Epithelial cell of esophagus (primary cell): ENCODE measurements at regions not wholly inside any gene's neighbourhood (a gene's known extent, or its start where the extent isn't known, plus 50 kb on each side); places are given as distances from the start of the nearest gene placed in this dataset.
"Not testable (repeated sequence)": the region's sequence is repeated elsewhere in the genome, so short reads cannot be mapped to it uniquely, and the experiment has no call there.

ENCODE experiments used
- DNase-seq: peaks from one replicate; pipeline ENCODE4 v3.0.0; 2010; ENCODE audit warnings: low read depth
- H3K4me3 ChIP-seq: 2 replicates; pipeline ENCODE4 v1.5.1; 2011; ENCODE audit warnings: mild to moderate bottlenecking, low read length, control low read depth
- TF ChIP-seq, protein P1 (sequence below): IDR thresholded peaks from 2 replicates; pipeline ENCODE4 v1.5.1; 2011; ENCODE audit warnings: low read depth, mild to moderate bottlenecking, low read length, control low read depth, inconsistent platforms; ENCODE audit not compliant: insufficient read depth; ENCODE audit errors: missing control alignments

DNA sequence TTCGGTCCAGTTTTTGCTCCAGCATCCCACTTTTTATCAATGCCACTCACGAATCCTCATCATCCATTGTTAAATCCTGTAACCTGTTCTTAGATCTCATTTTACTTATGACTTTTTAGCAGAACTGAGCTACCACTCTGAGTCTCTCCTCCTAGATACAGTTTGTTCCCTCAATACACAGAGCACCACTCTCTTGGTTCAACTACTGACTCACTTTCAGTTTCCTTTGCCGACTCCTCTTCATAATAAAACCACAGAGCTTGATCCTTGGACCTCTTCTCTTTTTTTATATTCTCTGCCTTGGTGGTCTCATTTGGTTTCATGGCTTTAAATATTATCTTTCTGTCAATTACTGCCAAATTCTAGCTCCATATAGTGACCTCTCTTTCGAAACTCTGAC lies 150.3 kb downstream of the SLITRK5 start:
- no peak for DNase-seq
- H3K4me3 ChIP-seq: no peak overlapping the region
- TF ChIP-seq, protein P1, sequence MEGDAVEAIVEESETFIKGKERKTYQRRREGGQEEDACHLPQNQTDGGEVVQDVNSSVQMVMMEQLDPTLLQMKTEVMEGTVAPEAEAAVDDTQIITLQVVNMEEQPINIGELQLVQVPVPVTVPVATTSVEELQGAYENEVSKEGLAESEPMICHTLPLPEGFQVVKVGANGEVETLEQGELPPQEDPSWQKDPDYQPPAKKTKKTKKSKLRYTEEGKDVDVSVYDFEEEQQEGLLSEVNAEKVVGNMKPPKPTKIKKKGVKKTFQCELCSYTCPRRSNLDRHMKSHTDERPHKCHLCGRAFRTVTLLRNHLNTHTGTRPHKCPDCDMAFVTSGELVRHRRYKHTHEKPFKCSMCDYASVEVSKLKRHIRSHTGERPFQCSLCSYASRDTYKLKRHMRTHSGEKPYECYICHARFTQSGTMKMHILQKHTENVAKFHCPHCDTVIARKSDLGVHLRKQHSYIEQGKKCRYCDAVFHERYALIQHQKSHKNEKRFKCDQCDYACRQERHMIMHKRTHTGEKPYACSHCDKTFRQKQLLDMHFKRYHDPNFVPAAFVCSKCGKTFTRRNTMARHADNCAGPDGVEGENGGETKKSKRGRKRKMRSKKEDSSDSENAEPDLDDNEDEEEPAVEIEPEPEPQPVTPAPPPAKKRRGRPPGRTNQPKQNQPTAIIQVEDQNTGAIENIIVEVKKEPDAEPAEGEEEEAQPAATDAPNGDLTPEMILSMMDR: no peak

DNA sequence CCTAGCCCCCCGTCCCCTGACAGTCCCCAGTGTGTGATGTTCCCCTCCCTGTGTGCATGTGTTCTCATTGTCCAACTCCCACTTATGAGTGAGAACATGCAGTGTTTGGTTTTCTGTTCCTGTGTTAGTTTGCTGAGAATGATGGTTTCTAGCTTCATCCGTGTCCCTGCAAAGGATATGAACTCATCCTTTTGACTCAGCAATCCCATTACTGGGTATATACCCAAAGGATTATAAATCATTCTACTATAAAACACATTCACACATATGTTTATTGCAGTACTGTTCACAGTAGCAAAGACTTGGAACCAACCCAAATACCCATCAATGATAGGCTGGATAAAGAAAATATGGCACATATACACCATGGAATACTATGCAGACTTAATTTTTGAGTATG lies 155.1 kb downstream of the SLITRK5 start:
- not testable (repeated sequence) for DNase-seq, H3K4me3 ChIP-seq

DNA sequence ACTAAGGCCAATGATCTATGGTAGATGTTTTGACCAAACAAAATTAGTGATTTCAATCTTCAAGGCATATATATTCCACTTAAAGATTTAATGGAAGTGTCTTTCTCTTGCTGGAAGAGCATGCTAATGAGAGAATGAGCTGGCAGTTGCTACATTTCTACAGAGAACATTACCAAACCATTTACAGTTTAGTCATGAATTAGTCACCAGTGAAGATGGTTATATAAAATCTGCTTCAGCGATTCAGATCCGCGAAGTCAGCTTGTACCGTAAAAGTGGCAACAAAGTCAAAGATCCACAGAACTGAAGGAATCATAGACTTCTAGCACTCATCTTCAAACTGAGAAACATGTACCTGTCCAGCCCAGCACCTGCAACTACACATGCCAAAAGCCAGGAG lies 156.3 kb downstream of the SLITRK5 start:
- no peak overlapping the region for H3K4me3 ChIP-seq
- TF ChIP-seq, protein P1: no peak
- DNase-seq: peak; percentile 67

DNA sequence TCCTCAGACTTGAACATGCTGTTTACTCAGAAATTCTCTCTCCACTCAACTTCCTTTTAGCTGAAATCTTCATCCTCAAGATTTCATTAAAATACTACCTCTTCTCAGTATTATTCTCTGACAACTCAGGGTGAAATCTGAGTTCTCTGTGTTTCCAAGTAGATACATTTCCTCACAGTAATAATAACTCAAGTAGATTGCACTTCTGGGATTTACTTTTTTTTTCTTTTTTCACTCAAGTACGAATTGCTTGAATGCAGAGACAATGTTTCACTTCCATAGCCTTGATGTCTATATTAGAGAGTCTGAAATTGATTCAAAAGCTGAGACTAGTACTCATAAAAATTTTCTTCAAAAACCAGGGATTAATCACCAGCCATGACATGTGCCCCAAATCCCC lies 166.4 kb downstream of the SLITRK5 start:
- no peak for DNase-seq
- TF ChIP-seq, protein P1: no peak
- no peak overlapping the region for H3K4me3 ChIP-seq

DNA sequence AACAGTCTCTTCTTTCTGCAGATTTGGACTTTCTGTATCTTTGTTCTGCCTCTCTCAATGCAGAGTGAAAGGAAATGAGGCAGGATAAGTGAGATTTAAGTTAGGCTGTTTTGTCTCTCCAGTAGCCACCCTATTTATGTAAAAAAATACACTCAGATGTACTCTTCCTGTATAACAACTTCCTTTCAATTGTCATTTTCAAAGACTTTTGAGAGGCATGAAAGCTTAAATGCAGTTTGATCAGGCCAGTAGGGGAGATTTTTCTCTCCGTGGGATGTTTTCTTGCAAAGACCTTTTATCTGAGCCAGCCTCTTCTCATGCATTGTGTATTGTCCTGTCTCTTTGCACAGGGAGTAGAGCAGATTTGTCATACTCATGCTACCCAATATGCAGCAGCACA lies 166.8 kb downstream of the SLITRK5 start:
- no peak for DNase-seq
- no peak overlapping the region for H3K4me3 ChIP-seq
- TF ChIP-seq, protein P1: no peak

DNA sequence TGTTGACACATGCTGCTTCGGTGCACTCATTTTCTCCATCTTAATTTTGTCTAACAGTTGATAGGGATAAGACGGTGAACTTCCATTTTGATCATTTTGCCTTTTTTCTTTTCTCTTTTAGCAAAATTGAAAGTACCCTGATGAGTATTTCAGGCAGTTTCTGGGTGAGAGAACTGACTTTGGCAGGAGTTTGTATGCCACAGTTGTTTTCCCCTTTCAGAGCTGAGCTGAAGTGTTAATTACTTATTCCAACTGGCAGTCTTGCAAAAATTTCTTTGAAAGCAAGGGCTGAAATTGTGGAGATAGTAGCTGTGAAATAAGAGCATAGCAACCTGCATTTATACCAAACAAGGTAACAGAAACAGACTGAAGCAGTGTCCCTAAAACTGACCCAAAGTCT lies 180.2 kb downstream of the SLITRK5 start:
- H3K4me3 ChIP-seq: no peak overlapping the region
- TF ChIP-seq, protein P1: no peak
- DNase-seq: no peak

DNA sequence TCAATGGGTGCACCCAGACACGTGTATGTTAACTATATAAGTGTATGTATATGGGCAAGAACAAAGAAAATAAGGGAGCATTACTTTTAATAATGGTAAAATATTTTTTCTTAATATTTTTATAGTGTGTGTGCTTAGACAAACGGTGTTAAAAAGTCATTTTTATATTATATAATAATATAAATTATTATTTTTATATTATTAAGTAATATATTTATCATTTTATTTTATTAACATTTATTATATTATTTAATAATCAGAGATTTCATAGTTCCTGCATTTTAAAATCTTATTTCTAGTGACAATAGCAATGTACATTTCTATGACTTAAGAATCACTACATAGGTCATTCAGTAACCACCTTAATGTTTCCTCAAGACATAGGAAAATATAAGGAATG lies 184.4 kb downstream of the SLITRK5 start:
- no peak overlapping the region for H3K4me3 ChIP-seq
- TF ChIP-seq, protein P1: no peak
- DNase-seq: no peak

DNA sequence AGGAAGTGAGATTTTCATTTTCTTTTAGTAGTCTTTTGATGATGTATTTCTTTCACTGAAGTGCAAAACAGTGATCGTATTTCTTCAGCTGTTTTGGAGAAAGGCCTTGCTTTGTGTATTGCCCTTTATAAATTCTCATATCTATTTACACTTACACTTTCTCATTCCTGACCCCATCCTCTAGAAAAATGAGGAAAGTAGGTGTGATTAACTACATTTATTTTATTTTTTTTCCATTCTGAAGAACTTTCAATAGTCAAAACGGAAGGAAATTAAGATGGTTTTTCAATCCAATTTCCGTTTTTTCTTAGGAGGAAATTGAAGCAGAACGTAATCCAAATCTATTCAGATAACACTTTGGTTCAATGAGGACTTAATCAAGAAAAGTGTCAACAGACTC lies 188.1 kb downstream of the SLITRK5 start:
- TF ChIP-seq, protein P1: no peak

More for the DNA sequence above, 188.1 kb downstream of the SLITRK5 start:
- no peak for DNase-seq
- no peak overlapping the region for H3K4me3 ChIP-seq
